ENCODE measurements at regions not wholly inside any gene's neighbourhood (a gene's known extent, or its start where the extent isn't known, plus 50 kb on each side); places are given as distances from the start of the nearest gene placed in this dataset.

- TF ChIP-seq BACH2 (CRISPR knock-in tag; IDR thresholded peaks at IDR 0.05; ENCODE audit: borderline replicate concordance) (no peak), GLIS3 (CRISPR knock-in tag; IDR thresholded peaks at IDR 0.05) (no peak), ZC3H10 (CRISPR knock-in tag; IDR thresholded peaks at IDR 0.05) (no peak), TOX (CRISPR knock-in tag; IDR thresholded peaks at IDR 0.05; ENCODE audit: borderline replicate concordance) (no peak), ESRRG (CRISPR knock-in tag; IDR thresholded peaks at IDR 0.05) (no peak), ZNF565 (CRISPR knock-in tag; conservative IDR thresholded peaks at IDR 0.05; ENCODE audit: low read depth) (no peak), RARB (CRISPR knock-in tag; IDR thresholded peaks at IDR 0.05) (no peak), TCF4 (CRISPR knock-in tag; IDR thresholded peaks at IDR 0.05; ENCODE audit: borderline replicate concordance) (no peak), CSDC2 (CRISPR knock-in tag; IDR thresholded peaks at IDR 0.05) (no peak), PPARA (CRISPR knock-in tag; IDR thresholded peaks at IDR 0.05; ENCODE audit: borderline replicate concordance) (no peak), SNAI2 (CRISPR knock-in tag; IDR thresholded peaks at IDR 0.05) (no peak), CSRNP3 (CRISPR knock-in tag; IDR thresholded peaks at IDR 0.05) (no peak), PATZ1 (CRISPR knock-in tag; IDR thresholded peaks at IDR 0.05; ENCODE audit: borderline replicate concordance) (no peak), ZNF70 (CRISPR knock-in tag; IDR thresholded peaks at IDR 0.05) (no peak)
- no peak for ATAC-seq
These were observed 96.7 kb upstream of the ASAP2 start for GRCh38 chr2:9109871-9110270.

- TF ChIP-seq PPARA (CRISPR knock-in tag; IDR thresholded peaks at IDR 0.05; ENCODE audit: borderline replicate concordance) = no peak
- no peak for ATAC-seq
These were observed 98.2 kb upstream of the ASAP2 start for GRCh38 chr2:9108210-9108967.

GRCh38 chr2:9107168-9108025 is 99.2 kb upstream of the ASAP2 start:
- no peak for TF ChIP-seq ZNF70 (CRISPR knock-in tag; IDR thresholded peaks at IDR 0.05)
- no peak for TF ChIP-seq PPARA (CRISPR knock-in tag; IDR thresholded peaks at IDR 0.05; ENCODE audit: borderline replicate concordance)
- no peak for TF ChIP-seq RARB (CRISPR knock-in tag; IDR thresholded peaks at IDR 0.05)
- no peak for TF ChIP-seq TOX (CRISPR knock-in tag; IDR thresholded peaks at IDR 0.05; ENCODE audit: borderline replicate concordance)
- TF ChIP-seq ZFP3 (CRISPR knock-in tag; IDR thresholded peaks at IDR 0.05) = no peak
- no peak for TF ChIP-seq ESRRG (CRISPR knock-in tag; IDR thresholded peaks at IDR 0.05)
- no peak for TF ChIP-seq BACH2 (CRISPR knock-in tag; IDR thresholded peaks at IDR 0.05; ENCODE audit: borderline replicate concordance)
- TF ChIP-seq ZC3H10 (CRISPR knock-in tag; IDR thresholded peaks at IDR 0.05) = no peak
- TF ChIP-seq ISL1 (CRISPR knock-in tag; IDR thresholded peaks at IDR 0.05) = no peak
- no peak for TF ChIP-seq SNAI2 (CRISPR knock-in tag; IDR thresholded peaks at IDR 0.05)
- no peak for TF ChIP-seq PATZ1 (CRISPR knock-in tag; IDR thresholded peaks at IDR 0.05; ENCODE audit: borderline replicate concordance)
- TF ChIP-seq CSRNP3 (CRISPR knock-in tag; IDR thresholded peaks at IDR 0.05) = no peak
- TF ChIP-seq CREB5 (CRISPR knock-in tag; IDR thresholded peaks at IDR 0.05; ENCODE audit: low read depth) = no peak
- no peak for ATAC-seq
